ENCODE measurements at regions not wholly inside any gene's neighbourhood (a gene's known extent, or its start where the extent isn't known, plus 50 kb on each side); places are given as distances from the start of the nearest gene placed in this dataset.

DNA sequence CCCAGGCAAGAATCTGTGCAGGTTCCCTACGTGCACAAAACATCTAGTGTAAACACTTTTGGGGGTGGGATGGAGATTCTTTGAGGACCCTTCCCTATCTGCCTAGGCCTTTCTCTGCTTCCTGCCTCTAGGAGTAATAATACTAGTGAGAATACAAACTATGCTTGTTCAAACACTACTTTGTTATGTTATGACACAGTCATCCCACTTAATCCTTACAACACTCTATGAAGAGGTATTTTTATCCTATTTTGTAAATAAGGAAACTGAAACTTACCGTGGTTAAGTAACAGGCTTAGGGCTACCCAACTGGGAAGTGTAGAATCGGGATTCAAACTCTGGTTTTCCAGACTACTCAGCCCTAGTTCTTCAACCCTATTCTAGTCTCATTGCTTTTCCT lies 96.5 kb downstream of the KCNA5 start:
- DNase-seq (ENCODE audit: low spot score in 2 of 2): no peak
- intact Hi-C loops (cut with DNase I): no loop called here
- no peaks in the 10 kb centered on the region for H3K36me3 ChIP-seq
- no peaks in the 10 kb centered on the region for H3K9me3 ChIP-seq
- H3K27me3 ChIP-seq: no peaks in the 10 kb centered on the region
- TF ChIP-seq, protein P1, sequence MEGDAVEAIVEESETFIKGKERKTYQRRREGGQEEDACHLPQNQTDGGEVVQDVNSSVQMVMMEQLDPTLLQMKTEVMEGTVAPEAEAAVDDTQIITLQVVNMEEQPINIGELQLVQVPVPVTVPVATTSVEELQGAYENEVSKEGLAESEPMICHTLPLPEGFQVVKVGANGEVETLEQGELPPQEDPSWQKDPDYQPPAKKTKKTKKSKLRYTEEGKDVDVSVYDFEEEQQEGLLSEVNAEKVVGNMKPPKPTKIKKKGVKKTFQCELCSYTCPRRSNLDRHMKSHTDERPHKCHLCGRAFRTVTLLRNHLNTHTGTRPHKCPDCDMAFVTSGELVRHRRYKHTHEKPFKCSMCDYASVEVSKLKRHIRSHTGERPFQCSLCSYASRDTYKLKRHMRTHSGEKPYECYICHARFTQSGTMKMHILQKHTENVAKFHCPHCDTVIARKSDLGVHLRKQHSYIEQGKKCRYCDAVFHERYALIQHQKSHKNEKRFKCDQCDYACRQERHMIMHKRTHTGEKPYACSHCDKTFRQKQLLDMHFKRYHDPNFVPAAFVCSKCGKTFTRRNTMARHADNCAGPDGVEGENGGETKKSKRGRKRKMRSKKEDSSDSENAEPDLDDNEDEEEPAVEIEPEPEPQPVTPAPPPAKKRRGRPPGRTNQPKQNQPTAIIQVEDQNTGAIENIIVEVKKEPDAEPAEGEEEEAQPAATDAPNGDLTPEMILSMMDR (IDR thresholded peaks at IDR 0.05): no peak
- peaks cover 0 to 19% of the 10 kb centered on the region in 2 donors for H3K4me1 ChIP-seq
- no peak overlapping the region for H3K4me3 ChIP-seq
- peak overlapping the region; percentile 61 to 84 for H3K27ac ChIP-seq

DNA sequence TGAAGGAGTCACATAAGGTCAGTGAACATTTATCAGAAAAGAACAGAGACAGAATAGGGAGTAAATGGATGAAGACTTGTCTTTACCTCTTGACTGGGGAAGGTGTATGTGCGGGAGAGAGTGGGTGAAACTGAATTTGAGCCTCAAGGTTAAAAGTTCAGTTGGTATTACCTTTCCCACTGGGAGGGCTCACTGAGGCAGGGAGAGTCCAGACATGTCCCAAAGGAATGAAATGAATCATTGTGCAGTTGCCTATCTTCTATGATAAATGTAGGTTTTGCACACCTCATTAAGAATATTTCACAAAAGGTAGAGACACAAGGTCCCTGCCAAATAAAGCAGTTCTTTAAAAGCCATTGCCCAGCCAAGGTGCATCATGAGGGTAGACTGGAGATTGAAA lies 105.2 kb downstream of the KCNA5 start:
- no peak overlapping the region for H3K4me3 ChIP-seq
- H3K9me3 ChIP-seq: no peaks in the 10 kb centered on the region
- no peaks in the 10 kb centered on the region for H3K36me3 ChIP-seq
- H3K27ac ChIP-seq: no peak overlapping the region
- intact Hi-C loops (cut with DNase I): no loop called here
- no peaks in the 10 kb centered on the region for H3K27me3 ChIP-seq
- no peak for DNase-seq (ENCODE audit: low spot score in 2 of 2)
- H3K4me1 ChIP-seq: no peaks in the 10 kb centered on the region
- TF ChIP-seq, protein P1 (IDR thresholded peaks at IDR 0.05): no peak

DNA sequence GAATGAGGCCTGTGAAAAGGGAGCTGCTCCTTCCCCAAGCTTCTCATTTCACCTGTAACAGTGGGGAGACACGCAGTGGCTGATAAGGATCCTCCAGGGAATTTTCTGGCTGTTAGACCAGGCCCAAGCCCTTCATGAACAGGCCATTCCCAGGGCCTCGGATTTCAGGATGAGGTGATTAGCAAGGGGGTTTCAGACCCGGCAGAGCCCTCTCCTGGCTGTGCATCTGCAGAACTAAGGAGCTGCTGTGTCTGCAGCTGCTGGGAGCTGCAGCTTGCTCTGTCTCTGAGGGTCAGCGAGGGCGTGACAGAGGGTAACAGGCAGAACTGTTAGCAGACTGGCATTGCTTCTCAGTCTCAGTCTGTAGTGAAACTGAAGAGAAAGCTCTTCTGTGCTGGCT lies 110.4 kb downstream of the KCNA5 start:
- H3K36me3 ChIP-seq: no peaks in the 10 kb centered on the region
- H3K4me3 ChIP-seq: no peak overlapping the region
- no peaks in the 10 kb centered on the region for H3K27me3 ChIP-seq
- no peak for DNase-seq (ENCODE audit: low spot score in 2 of 2)
- H3K9me3 ChIP-seq: no peaks in the 10 kb centered on the region
- no peak overlapping the region for H3K27ac ChIP-seq
- TF ChIP-seq, protein P1 (IDR thresholded peaks at IDR 0.05): no peak
- H3K4me1 ChIP-seq: no peaks in the 10 kb centered on the region
- intact Hi-C loops (cut with DNase I): no loop called here

DNA sequence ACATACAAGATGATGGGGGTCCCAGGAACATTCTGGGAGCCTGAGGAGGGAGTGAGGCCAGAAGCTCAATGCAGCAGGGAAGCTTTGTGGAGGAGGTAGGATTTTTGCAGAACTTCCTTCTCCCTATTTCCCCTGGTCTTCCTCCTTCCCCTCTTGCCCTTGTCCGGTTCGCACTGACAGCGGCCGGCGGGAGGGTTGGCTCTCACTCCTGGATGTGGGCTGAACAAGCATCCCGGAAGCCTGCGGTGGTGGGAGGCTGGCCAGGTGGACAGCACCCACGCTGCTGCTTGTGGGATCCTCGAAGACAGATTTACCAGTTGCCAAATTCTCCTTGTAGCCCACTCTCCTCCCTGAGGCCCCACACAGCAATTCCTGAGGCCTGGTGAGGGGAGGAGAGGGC lies 112.2 kb downstream of the KCNA5 start:
- Histone ChIP-seq H3K36me3 (no peaks in the 10 kb centered on the region), H3K9me3 (no peaks in the 10 kb centered on the region), H3K4me1 (no peaks in the 10 kb centered on the region), H3K4me3 (no peak overlapping the region), H3K27me3 (no peaks in the 10 kb centered on the region), H3K27ac (no peak overlapping the region)
- DNase-seq (ENCODE audit: low spot score in 2 of 2): no peak
- intact Hi-C loops (cut with DNase I): no loop called here
- TF ChIP-seq, protein P1 (IDR thresholded peaks at IDR 0.05): no peak

DNA sequence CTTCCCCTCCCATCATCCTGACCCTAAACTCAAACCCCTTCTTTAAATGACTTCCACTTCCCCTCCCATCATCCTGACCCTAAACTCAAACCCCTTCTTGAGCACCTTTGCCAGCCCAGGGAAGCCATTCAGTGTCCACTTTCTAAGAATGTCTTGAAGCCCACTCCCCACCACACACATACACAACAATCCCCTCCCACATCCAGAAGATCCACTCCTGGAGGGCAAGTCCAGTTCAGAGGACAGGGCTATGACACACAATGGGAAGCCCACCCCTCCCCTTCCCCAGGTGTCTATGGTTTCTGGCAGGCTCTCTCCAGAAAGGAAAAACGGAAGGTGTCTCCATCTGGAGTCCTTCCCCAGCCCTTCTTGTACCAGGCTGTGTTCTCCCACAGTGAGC lies 117.1 kb downstream of the KCNA5 start:
- H3K36me3 ChIP-seq: no peaks in the 10 kb centered on the region
- DNase-seq (ENCODE audit: low spot score in 2 of 2): no peak
- no peak overlapping the region for H3K27ac ChIP-seq
- TF ChIP-seq, protein P1 (IDR thresholded peaks at IDR 0.05): no peak
- no peak overlapping the region for H3K4me3 ChIP-seq
- no peaks in the 10 kb centered on the region for H3K27me3 ChIP-seq
- intact Hi-C loops (cut with DNase I): no loop called here
- H3K9me3 ChIP-seq: no peaks in the 10 kb centered on the region
- no peaks in the 10 kb centered on the region for H3K4me1 ChIP-seq

DNA sequence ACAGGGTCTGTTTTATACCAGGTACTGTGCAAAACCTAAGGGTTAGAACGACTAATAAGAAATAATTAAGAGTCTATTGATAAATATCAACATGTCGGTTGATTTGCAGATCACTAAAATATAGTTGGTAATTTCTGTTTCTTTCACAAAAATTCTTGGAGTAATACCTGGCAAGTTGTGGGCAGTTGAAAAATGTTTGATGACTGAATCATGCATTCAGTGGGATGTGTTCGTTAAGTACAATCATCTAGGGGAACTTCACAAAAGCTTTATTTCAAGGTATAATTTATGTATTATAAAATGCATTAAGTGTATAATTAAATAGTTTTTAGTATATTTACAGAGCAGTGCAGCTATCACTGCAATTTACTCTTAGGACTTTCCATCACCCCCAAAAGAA lies 120.0 kb downstream of the KCNA5 start:
- Histone ChIP-seq H3K27ac (no peak overlapping the region), H3K4me1 (no peaks in the 10 kb centered on the region), H3K36me3 (no peaks in the 10 kb centered on the region), H3K9me3 (no peaks in the 10 kb centered on the region), H3K4me3 (no peak overlapping the region), H3K27me3 (no peaks in the 10 kb centered on the region)
- intact Hi-C loops (cut with DNase I): no loop called here
- TF ChIP-seq, protein P1 (IDR thresholded peaks at IDR 0.05): no peak
- no peak for DNase-seq (ENCODE audit: low spot score in 2 of 2)

Measured in ascending aorta (tissue), 2 donors.